NCI-H2171 treated with DMSO at 0.1 percent for 48 hours (cell line): ENCODE measurements at regions not wholly inside any gene's neighbourhood (a gene's known extent, or its start where the extent isn't known, plus 50 kb on each side); places are given as distances from the start of the nearest gene placed in this dataset.

ENCODE experiments used
- DNase-seq: peaks from one replicate; lab custom pipeline; 2025; lab: John Stamatoyannopoulos, UW

GRCh38 chr7:134391223-134391622 lies 67.7 kb downstream of the AKR1B1 start:
- no peak for DNase-seq

DNA sequence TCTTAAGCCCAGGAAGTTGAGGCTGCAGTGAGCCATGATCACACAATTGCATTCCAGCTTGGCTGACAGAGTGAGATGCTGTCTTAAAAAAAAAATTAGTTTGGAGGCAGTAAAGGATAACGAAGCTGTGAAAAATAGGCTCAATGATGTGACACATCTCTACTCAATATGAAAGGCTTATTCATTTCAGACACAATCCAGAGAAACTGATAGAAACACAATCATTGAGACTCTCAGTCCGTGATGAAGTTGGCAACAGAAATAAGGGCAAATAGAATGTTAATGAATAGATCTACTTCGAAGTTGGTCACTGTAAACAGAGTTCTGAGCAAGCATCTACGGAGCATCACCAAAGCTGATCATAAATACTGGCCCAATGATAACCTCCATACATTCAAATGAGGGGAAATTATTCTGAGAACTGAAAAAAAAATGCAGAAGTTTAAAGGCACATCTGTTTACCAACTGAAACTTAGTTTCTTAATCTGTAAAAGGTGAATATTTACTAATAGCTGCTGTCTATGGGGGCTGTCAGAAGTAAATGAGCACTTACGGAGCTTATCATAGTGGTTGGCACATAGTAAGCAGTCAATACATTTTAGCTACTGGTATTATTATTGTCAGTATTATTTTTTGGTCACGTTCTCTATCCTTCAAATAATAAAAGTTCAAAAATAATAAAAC lies 70.4 kb downstream of the AKR1B1 start:
- DNase-seq, result no peak

DNA sequence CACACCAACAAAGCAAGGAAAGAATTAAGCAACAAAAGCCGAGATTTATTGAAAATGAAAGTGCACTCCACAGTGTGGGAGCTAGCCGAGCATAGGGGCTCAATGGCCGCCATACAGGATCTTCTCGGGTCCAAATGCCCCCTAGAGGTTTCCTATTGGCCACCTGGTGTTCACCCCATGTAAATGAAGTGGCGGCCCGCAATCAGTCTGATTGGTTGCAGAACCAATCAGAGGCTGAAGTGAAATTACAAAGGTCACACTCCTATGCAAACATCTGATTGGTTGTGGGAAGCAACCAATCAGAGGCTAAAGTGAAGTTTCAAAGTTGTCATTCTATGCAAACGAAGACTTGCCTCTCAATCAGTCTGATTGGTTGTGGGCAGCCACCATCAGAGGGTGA lies 61.8 kb upstream of the SLC35B4 start:
- no peak for DNase-seq

DNA sequence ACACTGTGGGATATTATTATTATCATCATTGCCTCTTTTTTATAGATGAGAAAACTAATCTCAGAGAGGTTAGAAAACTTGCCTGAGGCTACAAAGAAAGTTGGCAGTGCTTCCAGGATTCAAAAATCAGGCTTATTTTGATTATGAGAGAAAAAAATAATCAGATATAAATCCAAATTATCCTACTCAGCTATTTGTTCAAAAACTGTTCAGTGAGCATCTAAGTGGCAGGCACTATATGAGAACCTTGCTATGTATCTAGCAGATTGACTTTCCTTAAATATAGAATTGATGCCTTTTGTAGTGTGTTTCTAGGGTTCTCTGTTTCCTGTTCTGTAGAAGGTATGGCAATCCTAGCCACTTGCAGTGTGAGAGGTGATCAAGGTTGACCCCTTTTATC lies 60.0 kb upstream of the SLC35B4 start:
- DNase-seq, result no peak

GRCh38 chr7:134375206-134375605 lies 58.5 kb upstream of the SLC35B4 start:
- peak; percentile 27 for DNase-seq

- DNase-seq, result no peak
Observed at GRCh38 chr7:134374791-134375190, 58.1 kb upstream of the SLC35B4 start.

DNA sequence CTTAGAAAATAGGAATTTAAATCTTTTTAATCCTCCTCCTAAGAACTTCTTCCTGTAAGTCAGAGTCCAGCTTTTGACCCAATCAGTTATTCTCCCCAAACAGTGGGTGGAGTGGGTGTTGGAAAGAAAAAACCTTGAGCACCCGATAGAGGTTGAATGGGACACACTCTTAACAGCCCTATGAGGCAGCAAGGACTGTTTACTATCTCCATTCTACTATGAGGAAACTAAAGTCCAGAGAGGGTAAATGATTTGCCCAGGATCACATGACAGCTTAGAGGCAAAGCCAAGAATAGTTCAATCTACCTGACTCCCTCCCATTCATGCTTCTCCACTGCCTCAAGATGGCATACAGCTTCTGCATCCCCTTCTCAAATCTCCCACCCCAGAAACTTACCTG lies 57.6 kb upstream of the SLC35B4 start:
- no peak for DNase-seq

DNA sequence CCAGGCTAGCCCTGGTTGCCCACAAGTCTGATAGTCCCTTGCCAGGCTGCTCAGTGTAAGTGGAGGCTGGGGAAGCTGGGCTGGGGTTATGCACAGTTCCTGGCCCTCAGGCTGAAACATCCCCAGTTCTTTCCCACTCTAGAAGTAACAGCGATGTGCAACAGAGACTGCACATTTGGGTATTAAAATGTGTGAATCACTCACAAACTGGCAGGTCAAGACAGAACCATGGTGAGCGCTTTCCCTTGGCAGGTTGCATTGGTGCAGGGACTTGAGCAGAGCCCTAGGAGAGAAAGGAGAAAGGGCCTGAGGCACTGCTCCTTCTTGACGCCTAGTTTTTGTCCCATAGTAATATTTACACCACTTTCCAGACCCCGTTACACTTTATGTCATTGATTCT lies 56.1 kb upstream of the SLC35B4 start:
- DNase-seq, result no peak

DNA sequence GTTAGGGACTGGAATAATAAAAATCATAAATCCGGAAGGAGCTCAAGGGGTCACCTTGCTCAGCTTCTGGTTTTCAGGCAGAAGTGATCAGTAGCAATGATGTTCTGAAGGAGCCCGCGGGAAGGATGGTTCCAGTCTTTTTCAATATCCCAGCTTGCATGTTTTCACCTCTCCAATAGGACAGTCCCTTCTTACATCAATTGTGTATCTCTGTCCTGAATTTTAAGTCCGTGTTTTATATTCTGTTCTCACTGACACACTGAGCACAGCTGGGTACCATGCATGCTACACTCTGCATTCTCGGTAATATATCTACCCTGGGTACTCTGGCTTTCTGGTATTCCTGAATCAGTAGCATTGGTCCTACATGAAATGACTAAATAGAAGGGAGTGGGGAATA lies 55.2 kb upstream of the SLC35B4 start:
- no peak for DNase-seq

GRCh38 chr7:134371536-134371935 lies 54.8 kb upstream of the SLC35B4 start:
- DNase-seq, result no peak

DNA sequence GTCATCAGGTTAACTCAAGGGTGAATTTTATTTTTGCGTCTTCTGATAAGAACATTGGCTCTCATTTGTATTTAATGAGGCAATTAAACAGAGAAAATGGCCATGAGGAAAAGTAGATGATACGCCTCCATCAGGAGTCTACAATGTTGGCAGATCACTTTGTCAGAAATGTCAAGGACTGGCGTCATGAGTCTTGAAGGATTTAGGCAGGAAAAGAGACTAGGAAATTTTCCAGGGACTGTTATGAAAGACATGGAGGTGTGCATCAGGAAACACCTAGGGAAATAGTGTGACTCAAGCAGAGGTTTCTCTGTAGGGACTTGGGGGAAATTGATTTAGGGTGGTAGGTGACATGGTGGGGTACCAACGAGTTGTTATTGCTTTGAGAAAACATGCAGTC lies 53.4 kb upstream of the SLC35B4 start:
- no peak for DNase-seq

GRCh38 chr7:134368851-134369544 lies 52.3 kb upstream of the SLC35B4 start:
- no peak for DNase-seq

DNA sequence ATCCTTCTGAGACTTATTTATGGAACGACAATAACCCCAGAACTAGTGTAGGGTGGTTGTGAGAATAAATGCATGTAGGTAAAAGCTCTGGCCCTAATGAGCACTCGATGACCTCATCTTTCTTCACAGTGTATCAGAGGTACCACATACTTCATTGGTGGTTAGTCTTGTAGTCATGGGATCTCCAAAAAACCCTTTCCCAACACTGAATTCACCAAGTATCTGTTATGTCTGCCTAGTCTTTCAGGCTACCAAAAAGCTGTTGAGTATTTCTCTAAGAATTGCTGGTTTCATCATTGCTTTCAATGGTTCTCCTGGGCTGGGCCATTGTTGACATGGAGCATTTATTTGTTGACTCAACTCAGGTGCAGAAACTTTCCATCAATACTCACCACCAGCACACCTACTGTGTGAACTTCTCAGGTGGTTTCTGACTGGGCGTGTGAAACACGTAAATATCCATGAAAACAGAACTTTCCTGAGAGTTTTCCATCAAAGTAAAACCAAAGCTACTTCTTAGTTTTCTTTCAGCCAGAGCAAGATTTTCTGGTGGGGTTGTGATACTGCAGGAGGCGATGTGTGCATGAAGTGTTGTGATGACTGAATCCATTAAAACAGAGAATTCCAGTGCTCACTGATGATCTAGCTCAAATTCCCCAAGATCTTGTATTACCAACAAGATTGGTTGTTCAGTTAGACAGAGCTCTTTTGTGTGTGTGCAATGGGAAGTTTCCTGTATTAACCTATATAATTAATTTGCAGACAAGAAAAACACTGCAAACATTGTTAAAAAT lies 51.4 kb upstream of the SLC35B4 start:
- no peak for DNase-seq
